ENCODE measurements at regions not wholly inside any gene's neighbourhood (a gene's known extent, or its start where the extent isn't known, plus 50 kb on each side); places are given as distances from the start of the nearest gene placed in this dataset.

DNA sequence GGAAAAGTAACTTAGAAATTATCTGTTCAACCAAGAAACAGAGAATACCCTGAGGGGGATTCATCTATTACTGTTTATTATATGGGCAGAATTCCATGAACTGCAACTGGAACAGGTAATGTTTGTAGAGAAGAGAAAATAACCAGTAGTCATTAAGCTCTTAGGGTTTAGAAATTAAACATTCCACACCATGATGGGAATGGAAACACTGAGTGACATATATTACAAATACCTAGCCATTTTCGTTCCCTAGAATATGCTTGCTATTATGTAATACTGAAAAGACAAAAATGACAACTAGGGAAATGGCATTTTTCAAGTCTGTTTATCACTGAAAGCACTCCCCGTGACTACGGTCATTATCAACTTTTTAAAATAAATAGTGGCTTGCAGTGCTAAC lies 1007.4 kb downstream of the GATA3 start:
- intact Hi-C loops (cut with DNase I, micrococcal nuclease) = no loop called here
- peaks cover 21% of the 10 kb centered on the region for H3K4me1 Mint-ChIP-seq (ENCODE audit: low read depth)
- ChIA-PET POLR2A (interaction anchor here (1.1 kb wide), 1 partner anchor 11 kb away, joined by 3 read pairs; no protein-coding TSS in a partner anchor), CTCF (no interaction called here)
- ATAC-seq (ENCODE audit: poor library complexity) = no peak
- H3K27ac Mint-ChIP-seq = no peak overlapping the region
- Histone ChIP-seq H3K27me3 (ENCODE audit: control insufficient read depth in 1 of 2, insufficient read depth in 2 of 2, low read length in 2 of 2) (no peaks in the 10 kb centered on the region), H3K27ac (ENCODE audit: low read depth in 1 of 2, low read length in 2 of 2) (no peak overlapping the region), H3K4me1 (ENCODE audit: insufficient read depth, low read length) (no peaks in the 10 kb centered on the region), H3K4me3 (ENCODE audit: low read length) (no peak overlapping the region), H3K9me3 (ENCODE audit: control insufficient read depth in 1 of 2, insufficient read depth in 1 of 2, low read length in 2 of 2) (peaks cover 0 to under 1% of the 10 kb centered on the region in 2 experiments), H3K36me3 (ENCODE audit: insufficient read depth, low read length) (no peaks in the 10 kb centered on the region)
- H3K27me3 Mint-ChIP-seq = no peaks in the 10 kb centered on the region
- H3K9me3 Mint-ChIP-seq = no peaks in the 10 kb centered on the region
- H3K36me3 Mint-ChIP-seq (ENCODE audit: low read depth) = no peaks in the 10 kb centered on the region
- no peak for DNase-seq
- H3K4me3 Mint-ChIP-seq = no peak overlapping the region
- TF ChIP-seq, protein P1, sequence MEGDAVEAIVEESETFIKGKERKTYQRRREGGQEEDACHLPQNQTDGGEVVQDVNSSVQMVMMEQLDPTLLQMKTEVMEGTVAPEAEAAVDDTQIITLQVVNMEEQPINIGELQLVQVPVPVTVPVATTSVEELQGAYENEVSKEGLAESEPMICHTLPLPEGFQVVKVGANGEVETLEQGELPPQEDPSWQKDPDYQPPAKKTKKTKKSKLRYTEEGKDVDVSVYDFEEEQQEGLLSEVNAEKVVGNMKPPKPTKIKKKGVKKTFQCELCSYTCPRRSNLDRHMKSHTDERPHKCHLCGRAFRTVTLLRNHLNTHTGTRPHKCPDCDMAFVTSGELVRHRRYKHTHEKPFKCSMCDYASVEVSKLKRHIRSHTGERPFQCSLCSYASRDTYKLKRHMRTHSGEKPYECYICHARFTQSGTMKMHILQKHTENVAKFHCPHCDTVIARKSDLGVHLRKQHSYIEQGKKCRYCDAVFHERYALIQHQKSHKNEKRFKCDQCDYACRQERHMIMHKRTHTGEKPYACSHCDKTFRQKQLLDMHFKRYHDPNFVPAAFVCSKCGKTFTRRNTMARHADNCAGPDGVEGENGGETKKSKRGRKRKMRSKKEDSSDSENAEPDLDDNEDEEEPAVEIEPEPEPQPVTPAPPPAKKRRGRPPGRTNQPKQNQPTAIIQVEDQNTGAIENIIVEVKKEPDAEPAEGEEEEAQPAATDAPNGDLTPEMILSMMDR (IDR thresholded peaks at IDR 0.05) = no peak

GRCh38 chr10:9066152-9066551 lies 1011.7 kb downstream of the GATA3 start:
- Mint-ChIP-seq H3K4me3 (no peak overlapping the region), H3K27me3 (no peaks in the 10 kb centered on the region), H3K27ac (no peak overlapping the region), H3K4me1 (ENCODE audit: low read depth) (peaks cover 6% of the 10 kb centered on the region), H3K36me3 (ENCODE audit: low read depth) (no peaks in the 10 kb centered on the region), H3K9me3 (peaks cover 2% of the 10 kb centered on the region)
- CTCF ChIA-PET = no interaction called here
- no peaks in the 10 kb centered on the region for H3K9me3 ChIP-seq (ENCODE audit: control insufficient read depth in 1 of 2, insufficient read depth in 1 of 2, low read length in 2 of 2)
- H3K27ac ChIP-seq (ENCODE audit: low read depth in 1 of 2, low read length in 2 of 2) = no peak overlapping the region
- H3K4me1 ChIP-seq (ENCODE audit: insufficient read depth, low read length) = no peaks in the 10 kb centered on the region
- H3K36me3 ChIP-seq (ENCODE audit: insufficient read depth, low read length) = no peaks in the 10 kb centered on the region
- TF ChIP-seq, protein P1 (IDR thresholded peaks at IDR 0.05) = no peak
- ATAC-seq (ENCODE audit: poor library complexity) (no peak), DNase-seq (no peak)
- H3K27me3 ChIP-seq (ENCODE audit: control insufficient read depth in 1 of 2, insufficient read depth in 2 of 2, low read length in 2 of 2) = no peaks in the 10 kb centered on the region
- intact Hi-C loops (cut with DNase I, micrococcal nuclease) = no loop called here
- POLR2A ChIA-PET = no interaction called here
- no peak overlapping the region for H3K4me3 ChIP-seq (ENCODE audit: low read length)

- Histone ChIP-seq H3K36me3 (ENCODE audit: insufficient read depth, low read length) (no peaks in the 10 kb centered on the region), H3K27ac (ENCODE audit: low read depth in 1 of 2, low read length in 2 of 2) (no peak overlapping the region), H3K27me3 (ENCODE audit: control insufficient read depth in 1 of 2, insufficient read depth in 2 of 2, low read length in 2 of 2) (no peaks in the 10 kb centered on the region), H3K4me1 (ENCODE audit: insufficient read depth, low read length) (no peaks in the 10 kb centered on the region), H3K9me3 (ENCODE audit: control insufficient read depth in 1 of 2, insufficient read depth in 1 of 2, low read length in 2 of 2) (no peaks in the 10 kb centered on the region), H3K4me3 (ENCODE audit: low read length) (no peak overlapping the region)
- no peaks in the 10 kb centered on the region for H3K4me1 Mint-ChIP-seq (ENCODE audit: low read depth)
- no peak for DNase-seq
- H3K4me3 Mint-ChIP-seq = no peak overlapping the region
- no peak for ATAC-seq (ENCODE audit: poor library complexity)
- H3K9me3 Mint-ChIP-seq = peaks cover 2% of the 10 kb centered on the region
- ChIA-PET CTCF (no interaction called here), POLR2A (no interaction called here)
- no peak overlapping the region for H3K27ac Mint-ChIP-seq
- no peaks in the 10 kb centered on the region for H3K36me3 Mint-ChIP-seq (ENCODE audit: low read depth)
- intact Hi-C loops (cut with DNase I, micrococcal nuclease) = no loop called here
- TF ChIP-seq, protein P1 (IDR thresholded peaks at IDR 0.05) = no peak
- no peaks in the 10 kb centered on the region for H3K27me3 Mint-ChIP-seq
Measured at GRCh38 chr10:9068003-9068402, 1013.5 kb downstream of the GATA3 start.

All from CD4-positive, alpha-beta T cell (primary cell).